ENCODE measurements at regions not wholly inside any gene's neighbourhood (a gene's known extent, or its start where the extent isn't known, plus 50 kb on each side); places are given as distances from the start of the nearest gene placed in this dataset.

DNA sequence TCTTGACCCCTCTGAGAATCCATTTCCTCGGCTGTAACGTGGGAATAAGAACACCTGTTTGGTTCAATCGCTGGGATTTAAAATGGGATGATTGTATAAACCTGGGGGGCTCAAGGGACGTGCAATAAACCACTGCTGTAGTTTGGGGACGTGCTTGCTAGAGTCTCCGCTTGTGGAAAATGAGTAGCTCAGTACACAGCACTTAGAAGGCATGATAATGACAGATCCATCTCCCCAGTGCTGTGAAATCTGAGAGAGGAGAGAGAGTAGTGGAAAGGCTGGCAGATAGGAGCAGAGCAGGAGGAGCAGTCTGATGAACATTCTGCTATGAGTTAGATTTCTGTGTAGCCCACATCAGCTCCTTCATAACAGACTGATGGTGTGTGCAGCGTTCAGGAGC is 256.5 kb downstream of the MN1 start:
- TF ChIP-seq, protein P1, sequence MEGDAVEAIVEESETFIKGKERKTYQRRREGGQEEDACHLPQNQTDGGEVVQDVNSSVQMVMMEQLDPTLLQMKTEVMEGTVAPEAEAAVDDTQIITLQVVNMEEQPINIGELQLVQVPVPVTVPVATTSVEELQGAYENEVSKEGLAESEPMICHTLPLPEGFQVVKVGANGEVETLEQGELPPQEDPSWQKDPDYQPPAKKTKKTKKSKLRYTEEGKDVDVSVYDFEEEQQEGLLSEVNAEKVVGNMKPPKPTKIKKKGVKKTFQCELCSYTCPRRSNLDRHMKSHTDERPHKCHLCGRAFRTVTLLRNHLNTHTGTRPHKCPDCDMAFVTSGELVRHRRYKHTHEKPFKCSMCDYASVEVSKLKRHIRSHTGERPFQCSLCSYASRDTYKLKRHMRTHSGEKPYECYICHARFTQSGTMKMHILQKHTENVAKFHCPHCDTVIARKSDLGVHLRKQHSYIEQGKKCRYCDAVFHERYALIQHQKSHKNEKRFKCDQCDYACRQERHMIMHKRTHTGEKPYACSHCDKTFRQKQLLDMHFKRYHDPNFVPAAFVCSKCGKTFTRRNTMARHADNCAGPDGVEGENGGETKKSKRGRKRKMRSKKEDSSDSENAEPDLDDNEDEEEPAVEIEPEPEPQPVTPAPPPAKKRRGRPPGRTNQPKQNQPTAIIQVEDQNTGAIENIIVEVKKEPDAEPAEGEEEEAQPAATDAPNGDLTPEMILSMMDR (IDR thresholded peaks at IDR 0.05), result no peak
- TF ChIP-seq POLR2A (IDR thresholded peaks at IDR 0.05), result no peak
- TF ChIP-seq POLR2AphosphoS5 (IDR thresholded peaks at IDR 0.05; ENCODE audit: insufficient read depth in 1 of 2, low read depth in 1 of 2), result no peak

Data from vagina (tissue), 2 donors.